Transverse colon (tissue), 4 donors: ENCODE measurements at regions not wholly inside any gene's neighbourhood (a gene's known extent, or its start where the extent isn't known, plus 50 kb on each side); places are given as distances from the start of the nearest gene placed in this dataset.

ENCODE experiments used
- DNase-seq: peaks from one replicate; pipeline ENCODE4 v3.0.0-alpha.2; 2019
- H3K27ac ChIP-seq, 4 donors: fragments of 200-600 bp; sonication (generic); 2 replicates each; pipeline ENCODE4 v1.5.1; 2016 to 2018; ENCODE audit warnings: inconsistent platforms in 4 of 4
- H3K27me3 ChIP-seq: fragments of 200-600 bp; sonication (generic); 2 replicates; pipeline ENCODE4 v1.5.1; 2017; ENCODE audit warnings: inconsistent platforms
- H3K36me3 ChIP-seq, 4 donors: fragments of 200-600 bp; sonication (generic); 2 replicates each; pipeline ENCODE4 v1.5.1; 2017 to 2019; ENCODE audit warnings: inconsistent platforms in 4 of 4
- H3K4me1 ChIP-seq, 4 donors: fragments of 200-600 bp; sonication (generic); 2 replicates each; pipeline ENCODE4 v1.5.1; 2017 to 2020; ENCODE audit warnings: inconsistent platforms in 4 of 4
- H3K4me3 ChIP-seq, 4 donors: fragments of 200-600 bp; sonication (generic); 1 replicate in 1 of 4; 2 replicates in 3 of 4; pipeline versions ENCODE4 v1.5.1 to v1.6.1; 2017 to 2019; ENCODE audit warnings: inconsistent platforms in 4 of 4
- H3K9me3 ChIP-seq, 2 donors: fragments of 200-600 bp; sonication (generic); 2 replicates each; pipeline ENCODE4 v1.5.1; 2017 to 2019; ENCODE audit warnings: inconsistent platforms in 2 of 2
- CTCF ChIP-seq, 5 experiments: fragments of 200-600 bp in 3 of 5; fragments of 450-650 bp in 2 of 5; sonication (generic) in 3 of 5; IDR thresholded peaks; 1 replicate in 2 of 5; 2 replicates in 3 of 5; pipeline ENCODE4 v1.5.1; 2016 to 2017; ENCODE audit warnings: antibody characterized with exemption in 5 of 5, inconsistent platforms in 3 of 5, mild to moderate bottlenecking in 2 of 5, moderate library complexity in 1 of 5
- EP300 ChIP-seq: sonication (generic); formaldehyde crosslinking; IDR thresholded peaks from one replicate; pipeline ENCODE4 v1.6.1; 2017; ENCODE audit warnings: antibody characterized with exemption, low read depth
- POLR2A ChIP-seq: fragments of 450-650 bp; IDR thresholded peaks from one replicate; pipeline ENCODE4 v1.6.1; 2016; ENCODE audit warnings: antibody characterized with exemption, mild to moderate bottlenecking, moderate library complexity
- POLR2AphosphoS5 ChIP-seq, 3 donors: sonication (generic); formaldehyde crosslinking; IDR thresholded peaks; one replicate each; pipeline ENCODE4 v1.6.1; 2016; ENCODE audit warnings: antibody characterized with exemption in 3 of 3
- WGBS, 2 donors: methylation state at CpG; one replicate each; pipeline ENCODE4 v1.1.5; 2018; ENCODE audit warnings: low coverage in 1 of 2; 5-methylcytosine and 5-hydroxymethylcytosine counted together
- in situ Hi-C, 4 donors: fragments of 200-750 bp; cut with MboI; loops; one replicate each; pipeline versions ENCODE4 v1.15.0 to v1.15.1; 2017; ENCODE audit warnings: low sequenced_read_pairs in 3 of 4, low pct_ligation_motif_present in 1 of 4, low pct_unique_long_range_greater_than_20kb in 1 of 4
- intact Hi-C: fragments of 100-400 bp; cut with DNase I; formaldehyde crosslinking; loops from one replicate; pipeline ENCODE4 v1.15.1; 2023; ENCODE audit warnings: low total_unique reads

GRCh38 chr4:128363966-128364365 is 76.4 kb upstream of the PGRMC2 start:
- H3K27ac ChIP-seq: no peak overlapping the region
- no peaks in the 10 kb centered on the region for H3K36me3 ChIP-seq
- H3K4me3 ChIP-seq: no peak overlapping the region
- intact Hi-C loops: no loop called here
- WGBS, 2 donors: 95 to 100% methylated on average over 5 to 6 of the region's 6 CpGs
- in situ Hi-C loops: no loop called here
- H3K27me3 ChIP-seq: no peaks in the 10 kb centered on the region
- H3K9me3 ChIP-seq: no peaks in the 10 kb centered on the region
- no peak for TF ChIP-seq POLR2AphosphoS5 (IDR thresholded peaks at IDR 0.05)
- TF ChIP-seq EP300: no peak
- no peak for TF ChIP-seq POLR2A
- TF ChIP-seq CTCF (IDR thresholded peaks at IDR 0.05): no peak
- no peaks in the 10 kb centered on the region for H3K4me1 ChIP-seq
- DNase-seq: no peak

GRCh38 chr4:128362760-128363159 is 75.1 kb upstream of the PGRMC2 start:
- intact Hi-C loops (no loop called here), in situ Hi-C loops (no loop called here)
- H3K27me3 ChIP-seq: no peaks in the 10 kb centered on the region
- H3K4me1 ChIP-seq: peaks cover 0 to 5% (median 2%) of the 10 kb centered on the region in 4 donors
- DNase-seq: no peak
- TF ChIP-seq POLR2A (no peak), CTCF (IDR thresholded peaks at IDR 0.05) (no peak), POLR2AphosphoS5 (IDR thresholded peaks at IDR 0.05) (no peak), EP300 (no peak)
- no peak overlapping the region for H3K4me3 ChIP-seq
- no peaks in the 10 kb centered on the region for H3K9me3 ChIP-seq
- 94% methylated on average over 1 of the region's 1 CpG; no CpG with 5 or more reads in 1 of the 2 donors for WGBS, 2 donors
- no peak overlapping the region for H3K27ac ChIP-seq
- no peaks in the 10 kb centered on the region for H3K36me3 ChIP-seq

- WGBS, 2 donors: 79 to 91% methylated on average over 2 of the region's 2 CpGs
- peaks cover 0 to 26% (median 17%) of the 10 kb centered on the region in 4 donors for H3K4me1 ChIP-seq
- TF ChIP-seq POLR2AphosphoS5 (IDR thresholded peaks at IDR 0.05): no peak
- TF ChIP-seq POLR2A: no peak
- TF ChIP-seq EP300: no peak
- no peak for TF ChIP-seq CTCF (IDR thresholded peaks at IDR 0.05)
- no peak overlapping the region for H3K27ac ChIP-seq
- DNase-seq: no peak
- no peaks in the 10 kb centered on the region for H3K9me3 ChIP-seq
- in situ Hi-C loops (no loop called here), intact Hi-C loops (no loop called here)
- no peak overlapping the region for H3K4me3 ChIP-seq
- no peaks in the 10 kb centered on the region for H3K27me3 ChIP-seq
- no peaks in the 10 kb centered on the region for H3K36me3 ChIP-seq
These were observed 71.8 kb upstream of the PGRMC2 start for GRCh38 chr4:128359422-128359821.

GRCh38 chr4:128358913-128359279 is 71.3 kb upstream of the PGRMC2 start:
- in situ Hi-C loops (no loop called here), intact Hi-C loops (no loop called here)
- Histone ChIP-seq H3K27me3 (no peaks in the 10 kb centered on the region), H3K4me1 (peaks cover 2 to 31% (median 20%) of the 10 kb centered on the region in 4 donors), H3K36me3 (no peaks in the 10 kb centered on the region), H3K27ac (no peak overlapping the region), H3K4me3 (no peak overlapping the region), H3K9me3 (no peaks in the 10 kb centered on the region)
- DNase-seq: no peak
- TF ChIP-seq POLR2A (no peak), POLR2AphosphoS5 (IDR thresholded peaks at IDR 0.05) (no peak), CTCF (IDR thresholded peaks at IDR 0.05) (no peak), EP300 (no peak)
- 71% methylated on average over 2 of the region's 2 CpGs; no CpG with 5 or more reads in 1 of the 2 donors for WGBS, 2 donors
